ENCODE measurements at regions not wholly inside any gene's neighbourhood (a gene's known extent, or its start where the extent isn't known, plus 50 kb on each side); places are given as distances from the start of the nearest gene placed in this dataset.

- TF ChIP-seq EZH2 (IDR thresholded peaks at IDR 0.05) (no peak), POLR2AphosphoS5 (IDR thresholded peaks at IDR 0.05; ENCODE audit: borderline replicate concordance, low read depth, low read length) (no peak)
These were observed 238.1 kb upstream of the MARCKS start for GRCh38 chr6:113619077-113619476.

Data from SK-N-MC (cell line).